ENCODE measurements at regions not wholly inside any gene's neighbourhood (a gene's known extent, or its start where the extent isn't known, plus 50 kb on each side); places are given as distances from the start of the nearest gene placed in this dataset.
"Not testable (repeated sequence)": the region's sequence is repeated elsewhere in the genome, so short reads cannot be mapped to it uniquely, and the experiment has no call there.

DNA sequence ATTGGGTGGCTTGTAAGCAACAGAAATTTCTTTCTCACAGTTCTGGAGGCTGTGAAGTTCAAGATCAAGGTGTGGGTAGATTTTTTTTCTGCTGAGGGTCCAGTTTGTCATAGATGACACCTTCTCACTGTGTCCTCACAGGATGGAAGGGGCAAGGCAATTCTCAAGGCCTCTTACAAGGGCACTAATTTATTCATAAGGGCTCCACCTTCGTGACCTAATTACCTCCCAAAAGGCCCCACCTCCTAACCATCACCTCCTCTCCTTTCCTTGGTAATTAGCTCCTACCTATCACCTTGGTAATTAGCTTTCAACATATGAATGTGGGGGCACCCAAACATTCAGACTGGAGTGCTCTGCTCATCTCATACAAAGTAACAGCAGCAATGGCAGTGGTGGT lies 92.3 kb upstream of the CD44 start:
- intact Hi-C loops (cut with DNase I): no loop called here
- no peak for DNase-seq (ENCODE audit: low spot score)

DNA sequence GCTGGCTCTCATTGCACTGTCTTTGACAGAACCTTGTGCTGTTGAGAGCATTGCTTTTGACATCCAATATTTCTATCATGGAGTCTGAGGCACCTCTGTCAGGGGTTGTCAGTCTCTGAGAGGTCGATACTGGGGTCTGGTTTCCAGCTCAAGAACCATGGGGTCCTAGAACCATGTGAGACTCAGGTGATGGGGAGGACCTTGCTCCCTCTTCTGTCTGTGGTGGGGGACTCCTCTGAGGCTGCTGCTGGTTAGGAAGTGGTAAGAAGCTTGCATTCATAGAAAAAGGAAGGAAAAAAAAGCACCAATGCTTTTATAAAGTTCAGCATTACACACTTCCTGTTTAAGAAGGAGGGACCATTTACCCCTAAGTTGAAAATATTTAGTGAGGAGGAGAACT lies 91.8 kb upstream of the CD44 start:
- intact Hi-C loops (cut with DNase I): no loop called here
- no peak for DNase-seq (ENCODE audit: low spot score)

DNA sequence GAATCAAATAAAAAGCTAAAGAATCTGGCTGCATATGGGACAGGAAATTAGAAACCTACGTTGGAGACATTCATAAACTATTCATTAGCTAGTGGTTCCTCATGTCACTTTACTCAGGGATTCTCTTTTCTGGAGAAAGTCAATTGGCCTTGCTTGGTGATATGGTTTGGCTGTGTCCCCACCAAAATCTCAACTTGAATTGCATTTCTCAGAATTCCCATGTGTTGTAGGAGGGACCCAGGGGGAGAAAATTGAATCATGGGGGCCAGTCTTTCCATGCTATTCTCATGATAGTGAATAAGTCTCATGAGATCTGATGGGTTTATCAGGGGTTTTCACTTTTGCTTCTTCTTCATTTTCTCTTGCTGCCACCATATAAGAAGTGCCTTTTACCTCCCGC lies 91.2 kb upstream of the CD44 start:
- DNase-seq (ENCODE audit: low spot score): no peak
- intact Hi-C loops (cut with DNase I): no loop called here

DNA sequence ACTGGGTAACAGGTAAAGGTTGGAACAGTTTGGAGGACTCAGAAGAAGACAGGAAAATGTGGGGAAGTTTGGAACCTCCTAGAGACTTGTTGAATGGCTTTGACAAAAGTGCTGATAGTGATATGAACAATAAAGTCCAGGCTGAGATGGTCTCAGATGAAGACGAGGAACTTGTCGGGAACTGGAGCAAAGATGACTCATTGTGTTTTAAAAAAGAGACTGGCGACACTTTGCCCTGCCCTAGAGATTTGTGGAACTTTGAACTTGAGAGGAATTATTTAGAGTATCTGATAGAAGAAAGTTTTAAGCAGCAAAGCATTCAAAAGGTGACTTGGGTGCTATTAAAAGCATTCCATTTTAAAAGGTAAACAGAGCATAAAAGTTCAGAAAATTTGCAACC lies 90.6 kb upstream of the CD44 start:
- intact Hi-C loops (cut with DNase I); DNase-seq (ENCODE audit: low spot score): not testable (repeated sequence)

DNA sequence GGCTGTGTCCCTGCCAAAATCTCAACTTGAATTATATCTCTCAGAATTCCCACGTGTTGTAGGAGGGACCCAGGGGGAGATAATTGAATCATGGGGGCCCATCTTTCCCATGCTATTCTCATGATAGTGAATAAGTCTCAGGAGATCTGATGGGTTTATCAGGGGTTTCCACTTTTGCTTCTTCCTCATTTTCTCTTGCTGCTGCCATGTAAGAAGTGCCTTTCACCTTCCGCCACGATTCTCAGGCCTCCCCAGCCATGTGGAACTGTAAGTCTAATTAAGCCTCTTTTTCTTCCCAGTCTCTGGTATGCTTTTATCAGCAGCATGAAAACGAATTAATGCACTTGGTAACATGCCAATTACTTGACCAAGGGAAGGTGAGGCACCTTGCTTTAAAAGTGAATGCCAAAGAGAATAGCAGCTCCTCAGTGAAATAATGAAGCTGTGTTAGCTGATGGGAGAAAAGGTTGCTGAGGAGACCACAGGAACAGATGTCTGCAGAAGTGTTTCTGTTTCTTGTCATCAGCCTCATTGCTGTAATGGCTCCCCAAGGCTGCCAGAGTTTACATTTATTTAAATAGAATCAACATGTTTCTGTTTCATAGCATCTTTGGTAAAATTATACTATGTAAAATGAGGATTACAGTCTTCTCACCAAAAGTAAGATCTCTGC lies 89.0 kb upstream of the CD44 start:
- no peak for DNase-seq (ENCODE audit: low spot score)
- intact Hi-C loops (cut with DNase I): no loop called here

DNA sequence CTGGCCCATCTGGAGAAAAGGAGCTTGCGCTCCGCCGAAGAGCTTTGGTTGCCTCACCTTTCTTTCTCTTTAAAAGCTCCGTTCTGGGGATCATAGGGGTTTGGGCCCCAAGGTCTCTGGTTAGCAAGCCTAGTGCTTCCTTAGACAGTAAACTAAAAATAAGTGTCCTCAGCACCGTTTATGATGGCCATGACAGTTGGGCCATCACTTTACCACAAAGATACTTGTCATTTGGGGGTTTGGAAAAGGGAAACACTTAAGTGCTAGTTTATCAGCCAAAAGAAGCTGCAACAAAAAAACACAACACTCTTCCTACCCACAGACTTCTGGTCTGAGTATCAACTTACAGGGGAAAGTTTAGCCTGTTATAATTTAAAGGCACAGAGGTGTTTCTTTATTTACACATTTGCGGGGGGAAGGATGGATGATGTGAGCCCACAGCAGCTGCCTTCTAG lies 88.4 kb upstream of the CD44 start:
- intact Hi-C loops (cut with DNase I): no loop called here

DNA sequence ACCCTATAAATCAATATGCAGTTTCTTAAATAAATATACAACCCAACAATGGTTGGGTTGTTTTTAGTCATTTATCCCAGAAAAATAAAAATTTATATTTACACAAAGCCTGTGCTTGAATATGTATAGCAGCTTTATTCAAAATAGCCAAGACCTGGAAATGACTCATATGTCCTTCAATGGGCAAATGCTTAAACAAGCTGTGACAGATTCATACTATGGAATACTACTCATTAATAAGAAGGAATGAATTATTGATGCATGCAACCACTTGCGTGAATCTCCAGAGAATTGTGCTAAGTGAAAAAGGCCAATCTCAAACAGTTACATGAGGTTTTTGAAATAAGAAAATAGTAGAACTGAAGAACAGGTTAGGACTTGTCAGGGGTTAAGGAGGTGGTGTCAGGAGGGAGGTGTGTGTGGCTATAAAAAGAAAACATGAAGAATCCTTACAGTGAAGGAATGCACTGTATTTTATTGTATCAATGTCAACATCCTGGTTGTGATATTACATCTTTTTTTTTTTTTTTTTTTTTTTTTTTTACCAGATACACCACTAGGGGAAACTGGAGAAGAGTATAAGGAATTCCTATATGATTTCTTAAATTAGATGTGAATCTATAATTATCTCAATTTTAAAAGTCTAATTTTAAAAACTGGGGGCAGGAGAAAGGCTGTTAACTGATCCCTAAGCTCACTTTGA lies 82.4 kb upstream of the CD44 start:
- intact Hi-C loops (cut with DNase I): no loop called here
- DNase-seq (ENCODE audit: low spot score): no peak

More for the DNA sequence above, 88.4 kb upstream of the CD44 start:
- no peak for DNase-seq (ENCODE audit: low spot score)

DNA sequence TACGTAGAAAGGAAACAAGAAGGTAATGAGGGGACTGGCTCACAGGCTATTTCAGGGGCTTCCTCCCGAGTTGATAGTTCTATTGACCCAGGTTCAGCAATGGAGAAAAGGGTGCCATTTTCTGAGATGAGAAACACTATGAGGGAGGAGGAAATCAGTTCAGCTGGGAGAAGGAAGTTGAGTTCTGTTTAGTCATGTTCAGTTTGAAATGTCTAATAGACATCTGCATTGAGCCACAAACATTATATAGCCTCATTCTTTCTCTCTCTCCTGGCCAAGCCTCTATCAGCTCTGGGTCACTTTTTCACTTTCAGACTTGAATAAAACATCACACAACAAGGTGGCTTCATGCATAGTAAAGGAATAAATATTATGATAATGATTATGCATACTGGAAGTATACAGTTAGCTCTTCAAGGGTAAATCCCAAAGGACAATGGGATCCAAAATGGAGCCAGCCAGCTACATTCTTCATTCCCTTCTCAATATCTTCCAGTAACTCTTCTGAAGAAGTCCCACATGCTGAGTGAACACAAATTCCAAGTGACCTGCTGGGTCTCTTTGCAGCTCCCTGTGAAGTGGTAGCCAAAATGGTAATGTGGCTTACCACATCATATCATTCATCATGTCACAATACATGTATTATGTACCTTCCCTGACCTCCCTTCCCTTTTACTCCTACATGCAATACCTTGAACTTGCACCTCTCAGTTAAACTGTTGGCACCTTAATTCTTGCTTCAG lies 80.9 kb upstream of the CD44 start:
- no peak for DNase-seq (ENCODE audit: low spot score)
- intact Hi-C loops (cut with DNase I): no loop called here

DNA sequence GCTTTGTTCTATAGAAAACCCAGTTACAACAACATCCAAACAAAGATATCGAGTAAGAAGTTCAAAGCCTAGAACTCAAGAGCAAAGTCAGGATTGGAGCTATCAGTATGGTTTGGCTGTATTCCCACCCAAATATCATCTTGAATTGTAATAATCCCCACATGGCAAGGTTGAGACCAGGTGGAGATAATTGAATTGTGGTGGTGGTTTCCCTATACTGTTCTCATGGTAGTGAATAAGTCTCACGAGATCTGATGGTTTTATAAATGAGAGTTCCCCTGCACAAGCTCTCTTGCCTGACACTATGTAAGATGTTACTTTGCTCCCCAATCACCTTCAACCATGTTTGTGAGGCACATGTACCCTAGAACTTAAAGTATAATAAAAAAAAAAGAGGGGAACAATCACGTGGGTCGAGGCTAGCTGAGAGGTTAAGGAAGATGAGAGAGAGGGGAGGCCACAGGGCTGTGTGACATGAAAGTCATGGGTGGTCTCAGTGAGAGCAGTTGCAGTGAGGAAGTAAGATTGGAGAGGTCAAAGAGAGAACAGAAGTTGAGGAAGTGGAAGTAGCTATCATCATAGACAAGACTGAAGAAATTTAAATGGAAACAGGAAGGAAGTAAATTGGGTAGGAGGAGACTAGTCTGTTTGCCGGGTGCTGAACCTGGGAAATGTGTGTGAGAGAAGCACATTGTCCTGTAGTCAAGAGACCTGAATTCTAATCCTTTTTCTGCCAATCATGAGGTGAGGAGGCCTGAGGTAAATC lies 80.1 kb upstream of the CD44 start:
- DNase-seq (ENCODE audit: low spot score): no peak
- intact Hi-C loops (cut with DNase I): no loop called here

DNA sequence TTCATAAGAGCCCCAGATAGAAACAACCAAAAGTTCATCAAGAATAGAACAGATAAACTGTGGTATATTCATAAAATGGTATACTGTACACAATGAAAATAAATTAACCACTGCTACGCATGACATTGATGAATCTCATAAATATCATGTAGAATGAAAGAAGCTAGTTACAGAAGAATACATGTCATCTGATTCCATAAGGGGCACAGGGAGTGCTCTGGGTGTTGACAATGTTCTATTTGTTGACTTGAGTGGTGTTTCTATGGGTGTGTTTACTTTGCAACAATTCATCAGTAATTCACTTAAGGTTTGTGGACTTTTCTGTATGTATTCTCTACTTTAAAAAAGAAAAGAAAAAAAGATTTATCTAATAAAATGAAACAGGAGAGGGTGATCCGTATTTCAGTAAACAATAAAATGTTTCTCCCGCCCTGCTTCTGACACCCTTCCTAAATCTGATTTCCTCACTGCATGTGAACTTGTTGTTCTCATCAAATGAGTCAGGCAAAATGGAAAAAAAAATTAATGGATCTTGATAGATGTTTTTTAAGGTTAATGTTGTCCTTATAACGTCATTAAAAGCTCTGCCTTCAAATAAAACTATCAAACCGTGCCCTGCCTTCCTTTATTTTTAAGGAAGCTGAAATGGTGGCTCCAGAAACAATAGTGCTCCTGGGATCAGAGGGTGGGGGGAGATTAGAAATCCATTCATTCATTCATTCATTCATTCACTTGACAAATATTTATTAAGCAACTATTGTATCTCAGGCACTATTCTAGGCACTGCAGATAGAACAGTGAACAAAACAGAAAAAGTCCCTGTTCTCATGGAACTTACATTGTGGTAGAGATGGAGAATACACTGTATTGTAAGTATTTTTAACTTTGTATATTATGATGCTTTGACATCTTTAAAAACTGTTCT lies 77.2 kb upstream of the CD44 start:
- DNase-seq (ENCODE audit: low spot score): no peak

DNA sequence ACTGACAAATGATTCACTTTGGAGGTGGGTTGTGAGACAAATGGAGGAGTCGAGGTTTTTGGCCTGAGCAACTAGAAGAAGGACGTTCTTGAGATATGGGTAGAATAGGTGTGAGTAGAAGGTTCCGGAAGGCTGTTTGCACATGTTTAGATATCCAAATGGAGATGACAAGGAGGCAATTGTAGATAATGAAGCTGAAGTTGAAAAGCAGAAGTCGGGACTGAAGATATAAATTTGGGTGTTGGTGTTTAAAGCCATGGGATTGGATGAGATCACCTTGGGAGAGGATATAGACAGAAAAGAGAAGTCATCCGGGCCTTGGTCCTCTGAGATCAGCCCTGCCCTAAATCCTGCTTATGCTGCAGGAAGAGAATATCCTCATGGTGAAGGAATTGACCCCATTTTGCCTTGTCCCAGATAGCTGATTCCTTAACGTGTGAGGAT lies 75.5 kb upstream of the CD44 start:
- intact Hi-C loops (cut with DNase I): no loop called here
- no peak for DNase-seq (ENCODE audit: low spot score)

More for the DNA sequence above, 77.2 kb upstream of the CD44 start:
- intact Hi-C loops (cut with DNase I): no loop called here

DNA sequence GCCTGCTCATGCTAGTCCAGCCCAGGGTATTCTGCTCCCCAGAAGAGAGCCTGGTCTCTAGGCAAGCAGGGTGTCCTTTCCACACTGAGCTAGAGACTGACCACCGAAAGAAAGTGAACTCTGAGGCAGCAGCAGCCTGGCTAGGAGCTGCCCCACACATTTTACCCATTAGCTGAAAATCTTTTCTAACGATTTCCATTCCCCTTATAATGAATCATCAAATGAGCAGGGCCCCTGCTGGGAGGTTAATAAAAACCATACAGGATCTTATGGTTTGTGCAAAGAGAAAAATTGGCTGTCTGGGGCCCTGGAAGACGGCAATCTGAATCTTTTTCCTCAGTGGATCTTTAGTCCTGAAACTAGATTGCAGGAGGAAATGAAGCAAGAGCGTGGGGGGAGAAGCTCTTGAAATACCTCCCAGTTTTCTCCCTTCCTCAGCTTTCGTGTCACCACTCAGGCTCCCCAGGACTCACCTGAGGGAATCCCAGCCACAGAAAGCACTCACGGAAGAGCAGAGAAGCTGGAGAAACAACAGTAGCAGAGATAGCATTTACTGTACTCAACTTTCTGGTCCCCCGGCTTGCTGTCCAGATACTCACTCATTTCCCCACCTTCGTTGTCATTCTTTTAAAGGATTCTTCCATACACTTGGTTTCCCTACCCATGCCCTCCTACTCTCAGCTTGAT lies 74.7 kb upstream of the CD44 start:
- DNase-seq (ENCODE audit: low spot score): no peak
- intact Hi-C loops (cut with DNase I): no loop called here

DNA sequence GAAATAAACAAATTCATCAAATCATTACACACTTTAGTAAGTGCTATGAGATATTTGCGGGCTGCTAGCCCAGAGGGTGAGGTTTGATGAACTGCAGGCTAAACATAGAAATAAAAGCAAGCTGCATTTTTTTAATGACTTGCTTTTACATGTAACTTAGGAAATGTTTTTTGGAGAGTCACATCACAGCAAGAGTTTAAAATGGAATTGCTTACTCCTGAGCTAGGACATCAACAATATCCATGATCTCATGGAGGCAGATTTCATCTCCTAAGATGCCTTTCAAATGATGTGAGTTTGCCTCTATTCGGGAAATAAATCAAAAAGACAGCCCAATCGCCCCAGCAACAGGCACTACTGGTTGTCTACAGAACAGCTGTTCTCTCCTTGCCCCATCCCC lies 73.4 kb upstream of the CD44 start:
- intact Hi-C loops (cut with DNase I): no loop called here
- DNase-seq (ENCODE audit: low spot score): no peak

DNA sequence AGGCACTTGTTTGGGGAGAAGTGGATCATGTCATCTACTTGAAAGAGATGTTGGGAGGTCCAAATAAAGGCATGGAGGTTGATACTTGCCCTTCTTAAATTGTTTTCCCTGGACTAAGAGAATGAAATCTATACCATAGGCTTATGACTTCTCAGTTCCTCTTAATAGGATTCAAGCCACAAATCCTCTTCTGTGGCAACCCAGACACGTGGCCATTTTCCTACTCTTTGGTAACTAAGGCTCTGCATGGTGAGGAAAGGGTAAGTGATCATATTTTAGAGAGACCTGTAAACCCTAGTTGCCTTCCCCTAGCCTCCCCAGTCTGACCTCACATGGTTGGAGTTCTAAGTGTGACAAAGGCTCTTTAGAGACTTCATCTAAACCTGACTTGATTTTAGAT lies 72.9 kb upstream of the CD44 start:
- intact Hi-C loops (cut with DNase I): no loop called here
- no peak for DNase-seq (ENCODE audit: low spot score)

DNA sequence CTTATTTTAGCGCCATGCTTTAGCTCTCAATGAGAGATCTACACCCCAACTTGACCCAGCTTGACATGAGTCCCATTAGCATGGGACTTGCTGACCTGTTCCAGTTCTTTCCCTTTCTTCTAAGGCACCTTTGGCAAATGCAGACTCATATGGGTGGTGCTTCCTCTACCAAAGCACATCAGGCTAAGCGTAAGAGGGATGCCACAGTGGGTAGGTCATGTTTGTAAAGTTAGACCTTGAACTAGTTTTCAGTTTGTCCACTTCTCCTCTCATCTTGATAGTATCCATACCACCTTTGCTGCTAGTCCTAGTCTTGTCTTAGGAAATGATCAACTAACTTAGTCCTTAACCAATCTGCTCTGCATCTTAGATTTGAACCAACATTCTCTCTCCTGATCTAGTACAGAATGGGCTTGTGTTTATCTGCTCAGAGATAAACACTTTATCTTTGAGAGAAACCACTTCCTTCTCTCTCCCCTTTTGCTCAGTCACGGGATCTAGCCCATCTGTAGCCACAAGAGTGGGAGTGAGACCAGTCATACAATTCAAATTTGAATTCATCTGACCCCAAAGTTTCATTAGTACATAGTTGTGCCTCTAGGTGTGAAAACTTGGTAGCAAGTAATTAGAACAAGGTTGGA lies 72.1 kb upstream of the CD44 start:
- DNase-seq (ENCODE audit: low spot score): no peak
- intact Hi-C loops (cut with DNase I): no loop called here

DNA sequence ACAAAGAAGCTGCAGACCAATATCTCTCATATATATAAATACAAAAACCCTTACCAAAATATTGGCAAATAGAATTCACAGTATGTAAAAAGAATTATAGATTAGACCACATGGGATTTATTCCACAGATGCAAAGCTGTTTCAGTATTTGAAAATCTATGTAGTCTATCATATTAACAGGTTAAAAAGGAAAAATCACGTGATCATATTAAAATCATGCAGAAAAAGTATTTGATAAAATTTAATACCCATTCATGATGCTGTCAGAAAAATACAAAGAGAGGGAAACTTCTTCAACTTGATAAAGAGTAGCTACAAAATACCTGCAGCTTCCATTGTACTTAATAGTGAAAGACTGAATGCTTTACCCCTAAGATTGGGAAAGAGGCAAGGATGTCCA lies 67.2 kb upstream of the CD44 start:
- no peak for DNase-seq (ENCODE audit: low spot score)

DNA sequence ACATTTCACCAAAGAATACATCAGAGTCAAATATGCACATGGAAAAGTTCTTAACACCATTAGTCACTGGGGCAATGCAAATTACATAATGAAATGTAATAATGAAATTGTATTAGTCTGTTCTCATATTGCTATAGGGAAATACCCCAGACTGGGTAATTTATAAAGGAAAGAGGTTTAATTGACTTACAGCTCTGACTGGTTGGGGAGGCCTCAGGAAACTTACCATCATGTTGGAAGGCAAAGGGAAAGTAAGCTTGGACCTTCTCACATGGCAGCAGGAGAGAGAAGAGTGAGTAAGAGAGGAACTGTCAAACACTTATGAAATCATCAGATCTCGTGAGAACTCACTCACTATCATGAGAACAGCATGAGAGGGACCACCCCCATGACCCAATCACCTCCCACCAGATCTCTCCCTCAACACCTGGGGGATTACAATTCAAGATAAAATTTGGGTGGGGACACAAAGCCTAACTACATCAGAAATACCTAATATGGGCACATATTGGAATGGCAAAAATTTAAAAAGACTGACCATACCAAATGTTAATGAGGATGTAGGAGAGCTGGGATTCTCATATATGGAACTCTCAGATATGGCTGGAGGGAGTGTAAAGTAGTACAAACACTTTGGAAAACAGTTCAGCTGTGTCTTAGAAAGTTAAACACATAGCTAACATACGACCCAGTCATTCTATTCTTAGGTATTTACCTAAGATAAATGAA lies 65.1 kb upstream of the CD44 start:
- intact Hi-C loops (cut with DNase I): no loop called here
- no peak for DNase-seq (ENCODE audit: low spot score)

More for the DNA sequence above, 67.2 kb upstream of the CD44 start:
- intact Hi-C loops (cut with DNase I): no loop called here
